ENCODE measurements at regions not wholly inside any gene's neighbourhood (a gene's known extent, or its start where the extent isn't known, plus 50 kb on each side); places are given as distances from the start of the nearest gene placed in this dataset.

- peak overlapping the region in 1 of 7 donors; percentile 11 for H3K27ac Mint-ChIP-seq
- intact Hi-C loops (cut with micrococcal nuclease): no loop called here
- TF ChIP-seq, protein P1, sequence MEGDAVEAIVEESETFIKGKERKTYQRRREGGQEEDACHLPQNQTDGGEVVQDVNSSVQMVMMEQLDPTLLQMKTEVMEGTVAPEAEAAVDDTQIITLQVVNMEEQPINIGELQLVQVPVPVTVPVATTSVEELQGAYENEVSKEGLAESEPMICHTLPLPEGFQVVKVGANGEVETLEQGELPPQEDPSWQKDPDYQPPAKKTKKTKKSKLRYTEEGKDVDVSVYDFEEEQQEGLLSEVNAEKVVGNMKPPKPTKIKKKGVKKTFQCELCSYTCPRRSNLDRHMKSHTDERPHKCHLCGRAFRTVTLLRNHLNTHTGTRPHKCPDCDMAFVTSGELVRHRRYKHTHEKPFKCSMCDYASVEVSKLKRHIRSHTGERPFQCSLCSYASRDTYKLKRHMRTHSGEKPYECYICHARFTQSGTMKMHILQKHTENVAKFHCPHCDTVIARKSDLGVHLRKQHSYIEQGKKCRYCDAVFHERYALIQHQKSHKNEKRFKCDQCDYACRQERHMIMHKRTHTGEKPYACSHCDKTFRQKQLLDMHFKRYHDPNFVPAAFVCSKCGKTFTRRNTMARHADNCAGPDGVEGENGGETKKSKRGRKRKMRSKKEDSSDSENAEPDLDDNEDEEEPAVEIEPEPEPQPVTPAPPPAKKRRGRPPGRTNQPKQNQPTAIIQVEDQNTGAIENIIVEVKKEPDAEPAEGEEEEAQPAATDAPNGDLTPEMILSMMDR (IDR thresholded peaks at IDR 0.05): no peak
These were observed 84.3 kb upstream of the FOXN3 start for GRCh38 chr14:89501381-89501780.

GRCh38 chr14:89500303-89500702 is 83.3 kb upstream of the FOXN3 start:
- H3K4me1 Mint-ChIP-seq: peaks cover 46% of the 10 kb centered on the region
- Histone ChIP-seq H3K36me3 (replicated peaks in 1 of 2; ENCODE audit: control insufficient read depth in 1 of 2, insufficient read depth in 2 of 2, low read length in 2 of 2) (peaks cover 0 to 13% of the 10 kb centered on the region in 2 donors), H3K9me3 (replicated peaks in 1 of 2; ENCODE audit: control insufficient read depth in 1 of 2, insufficient read depth in 1 of 2, low read length in 2 of 2) (no peaks in the 10 kb centered on the region), H4K20me1 (ENCODE audit: insufficient read depth, low read length) (peaks cover 9% of the 10 kb centered on the region), H3K27ac (ENCODE audit: low read depth in 1 of 2, low read length in 2 of 2) (no peak overlapping the region), H3K4me2 (replicated peaks; ENCODE audit: extremely low read depth, low read length, poor library complexity, severe bottlenecking) (no peak overlapping the region), H2AFZ (ENCODE audit: insufficient read depth, low read depth, low read length, poor library complexity, severe bottlenecking) (no peak overlapping the region), H3K79me2 (ENCODE audit: insufficient read depth, low read length) (peaks cover 27% of the 10 kb centered on the region), H3K4me1 (ENCODE audit: control insufficient read depth in 1 of 2, insufficient read depth in 2 of 2, low read length in 2 of 2) (peaks cover 30 to 48% of the 10 kb centered on the region in 2 donors), H3K27me3 (ENCODE audit: control insufficient read depth in 2 of 2, insufficient read depth in 2 of 2, low read length in 2 of 2) (no peaks in the 10 kb centered on the region), H3K9ac (ENCODE audit: insufficient read depth, low read length, poor library complexity, severe bottlenecking) (no peak overlapping the region), H3K4me3 (replicated peaks in 1 of 3; ENCODE audit: low read depth in 2 of 3, low read length in 3 of 3) (no peak overlapping the region)
- peaks cover 0 to 4% (median 0%) of the 10 kb centered on the region in 3 donors for H3K27me3 Mint-ChIP-seq (ENCODE audit: low read depth in 3 of 3)
- WGBS (ENCODE audit: insufficient coverage): 100% methylated on average over 2 of the region's 3 CpGs
- H3K36me3 Mint-ChIP-seq: peaks cover 30 to 33% of the 10 kb centered on the region in 2 donors
- intact Hi-C loops (cut with micrococcal nuclease): no loop called here
- DNase-seq: no peak
- peaks cover 0 to 2% (median 0%) of the 10 kb centered on the region in 7 donors for H3K9me3 Mint-ChIP-seq
- peak overlapping the region in 3 of 7 donors; percentile 7 to 66 (median 37) for H3K27ac Mint-ChIP-seq
- H3K4me3 Mint-ChIP-seq: no peak overlapping the region
- TF ChIP-seq, protein P1 (IDR thresholded peaks at IDR 0.05): no peak

More at GRCh38 chr14:89501381-89501780, 84.3 kb upstream of the FOXN3 start:
- H3K36me3 ChIP-seq (replicated peaks in 1 of 2; ENCODE audit: control insufficient read depth in 1 of 2, insufficient read depth in 2 of 2, low read length in 2 of 2): peaks cover 0 to 13% of the 10 kb centered on the region in 2 donors
- H3K9me3 Mint-ChIP-seq: peaks cover 0 to 2% (median 0%) of the 10 kb centered on the region in 7 donors
- H3K36me3 Mint-ChIP-seq: peaks cover 30% of the 10 kb centered on the region in 2 donors
- H3K4me3 ChIP-seq (replicated peaks in 1 of 3; ENCODE audit: low read depth in 2 of 3, low read length in 3 of 3): no peak overlapping the region
- H3K4me1 Mint-ChIP-seq: peaks cover 49% of the 10 kb centered on the region
- H2AFZ ChIP-seq (ENCODE audit: insufficient read depth, low read depth, low read length, poor library complexity, severe bottlenecking): no peak overlapping the region
- peaks cover 0 to 4% (median 0%) of the 10 kb centered on the region in 3 donors for H3K27me3 Mint-ChIP-seq (ENCODE audit: low read depth in 3 of 3)
- no peak overlapping the region for H3K9ac ChIP-seq (ENCODE audit: insufficient read depth, low read length, poor library complexity, severe bottlenecking)
- peaks cover 27% of the 10 kb centered on the region for H3K79me2 ChIP-seq (ENCODE audit: insufficient read depth, low read length)
- H3K9me3 ChIP-seq (replicated peaks in 1 of 2; ENCODE audit: control insufficient read depth in 1 of 2, insufficient read depth in 1 of 2, low read length in 2 of 2): no peaks in the 10 kb centered on the region
- peaks cover 9% of the 10 kb centered on the region for H4K20me1 ChIP-seq (ENCODE audit: insufficient read depth, low read length)
- H3K4me2 ChIP-seq (replicated peaks; ENCODE audit: extremely low read depth, low read length, poor library complexity, severe bottlenecking): no peak overlapping the region
- WGBS (ENCODE audit: insufficient coverage): 100% methylated on average over 1 of the region's 4 CpGs
- H3K4me1 ChIP-seq (ENCODE audit: control insufficient read depth in 1 of 2, insufficient read depth in 2 of 2, low read length in 2 of 2): peaks cover 30 to 49% of the 10 kb centered on the region in 2 donors
- H3K27ac ChIP-seq (ENCODE audit: low read depth in 1 of 2, low read length in 2 of 2): no peak overlapping the region
- H3K4me3 Mint-ChIP-seq: no peak overlapping the region
- H3K27me3 ChIP-seq (ENCODE audit: control insufficient read depth in 2 of 2, insufficient read depth in 2 of 2, low read length in 2 of 2): no peaks in the 10 kb centered on the region
- no peak for DNase-seq
